H9 (cell line): ENCODE measurements at regions not wholly inside any gene's neighbourhood (a gene's known extent, or its start where the extent isn't known, plus 50 kb on each side); places are given as distances from the start of the nearest gene placed in this dataset.

ENCODE experiments used
- DNase-seq: peaks from one replicate; pipeline ENCODE4 v3.0.0-alpha.2; 2017
- H2AFZ ChIP-seq: one replicate; pipeline ENCODE4 v1.6.1; 2013; ENCODE audit warnings: mild to moderate bottlenecking, low read length, control low read depth, moderate library complexity
- H2AK5ac ChIP-seq: 2 replicates; pipeline ENCODE4 v1.6.1; 2013; ENCODE audit warnings: low read length, control low read depth, mixed read lengths; ENCODE audit not compliant: insufficient read length
- H2BK120ac ChIP-seq: one replicate; pipeline ENCODE4 v1.6.1; 2013; ENCODE audit warnings: low read depth, mild to moderate bottlenecking, low read length, control low read depth, inconsistent platforms; ENCODE audit not compliant: poor library complexity, severe bottlenecking
- H2BK12ac ChIP-seq: 2 replicates; pipeline ENCODE4 v1.6.1; 2013; ENCODE audit warnings: low read length, control low read depth, mixed read lengths, low read depth; ENCODE audit not compliant: insufficient read length
- H2BK15ac ChIP-seq: 2 replicates; pipeline ENCODE4 v1.6.1; 2013; ENCODE audit warnings: low read depth, low read length, control low read depth
- H2BK20ac ChIP-seq: one replicate; pipeline ENCODE4 v1.6.1; 2013; ENCODE audit warnings: low read depth, mild to moderate bottlenecking, low read length, control low read depth, inconsistent platforms; ENCODE audit not compliant: poor library complexity, severe bottlenecking
- H2BK5ac ChIP-seq: 2 replicates; pipeline ENCODE4 v1.6.1; 2013; ENCODE audit warnings: low read length, control low read depth, mixed read lengths; ENCODE audit not compliant: insufficient read length
- H3K14ac ChIP-seq: 2 replicates; pipeline ENCODE4 v1.6.1; 2013; ENCODE audit warnings: low read length, control low read depth; ENCODE audit not compliant: insufficient read depth
- H3K18ac ChIP-seq: 2 replicates; pipeline ENCODE4 v1.6.1; 2013; ENCODE audit warnings: low read depth, mild to moderate bottlenecking, mixed read lengths, low read length, control low read depth; ENCODE audit not compliant: insufficient read length
- H3K23ac ChIP-seq: 2 replicates; pipeline ENCODE4 v1.6.1; 2013; ENCODE audit warnings: low read length, control low read depth, mixed read lengths, low read depth; ENCODE audit not compliant: insufficient read length
- H3K23me2 ChIP-seq: 2 replicates; pipeline ENCODE4 v1.6.1; 2013; ENCODE audit warnings: low read depth, mild to moderate bottlenecking, mixed read lengths, low read length, control low read depth; ENCODE audit not compliant: insufficient read length, poor library complexity, severe bottlenecking
- H3K27ac ChIP-seq: 2 replicates; pipeline ENCODE4 v1.5.1; 2013; ENCODE audit warnings: low read length, control low read depth, mixed read lengths, low read depth; ENCODE audit not compliant: insufficient read length
- H3K27me3 ChIP-seq: 2 replicates; pipeline ENCODE4 v1.6.1; 2013; ENCODE audit warnings: low read length, control low read depth, inconsistent platforms; ENCODE audit not compliant: insufficient read depth
- H3K4ac ChIP-seq: 2 replicates; pipeline ENCODE4 v1.6.1; 2013; ENCODE audit warnings: low read depth, mild to moderate bottlenecking, control low read depth, inconsistent platforms, low read length, moderate library complexity
- H3K4me1 ChIP-seq: 2 replicates; pipeline ENCODE4 v1.6.1; 2013; ENCODE audit warnings: low read length, control low read depth, inconsistent platforms; ENCODE audit not compliant: insufficient read depth
- H3K4me2 ChIP-seq: 2 replicates; pipeline ENCODE4 v1.6.1; 2013; ENCODE audit warnings: low read length, control low read depth, mixed read lengths; ENCODE audit not compliant: insufficient read length, insufficient read depth
- H3K56ac ChIP-seq: 2 replicates; pipeline ENCODE4 v1.6.1; 2013; ENCODE audit warnings: low read depth, mild to moderate bottlenecking, mixed read lengths, low read length, control low read depth; ENCODE audit not compliant: insufficient read length
- H3K79me1 ChIP-seq: 2 replicates; pipeline ENCODE4 v1.6.1; 2013; ENCODE audit warnings: low read depth, mild to moderate bottlenecking, moderate library complexity, low read length, control low read depth, inconsistent platforms; ENCODE audit not compliant: insufficient read depth, poor library complexity, severe bottlenecking
- H3K79me2 ChIP-seq: 2 replicates; pipeline ENCODE4 v1.6.1; 2013; ENCODE audit warnings: low read length, control low read depth, inconsistent platforms; ENCODE audit not compliant: insufficient read depth
- H3K9ac ChIP-seq: 2 replicates; pipeline ENCODE4 v1.6.1; 2013; ENCODE audit warnings: low read length, control low read depth, mixed read lengths; ENCODE audit not compliant: insufficient read length; ENCODE audit errors: extremely low read depth
- H3K9me3 ChIP-seq: one replicate; pipeline ENCODE4 v1.6.1; 2013; ENCODE audit warnings: low read depth, low read length, inconsistent platforms; ENCODE audit not compliant: control insufficient read depth
- H3T11ph ChIP-seq: one replicate; pipeline ENCODE4 v1.6.1; 2013; ENCODE audit warnings: mild to moderate bottlenecking, low read length, control low read depth, inconsistent platforms
- H4K20me1 ChIP-seq: one replicate; pipeline ENCODE4 v1.6.1; 2013; ENCODE audit not compliant: control insufficient read depth, insufficient read length, insufficient read depth
- H4K5ac ChIP-seq: 2 replicates; pipeline ENCODE4 v1.6.1; 2013; ENCODE audit warnings: low read depth, mild to moderate bottlenecking, mixed read lengths, low read length, control low read depth; ENCODE audit not compliant: insufficient read length
- H4K8ac ChIP-seq: replicated peaks from 2 replicates; pipeline ENCODE4 v1.6.1; 2013; ENCODE audit warnings: low read length, control low read depth, mixed read lengths, low read depth; ENCODE audit not compliant: insufficient read length
- H4K91ac ChIP-seq: 2 replicates; pipeline ENCODE4 v1.6.1; 2013; ENCODE audit warnings: low read depth, mild to moderate bottlenecking, moderate library complexity, mixed read lengths, low read length, control low read depth; ENCODE audit not compliant: insufficient read length
- H3K27ac Mint-ChIP-seq, 3 experiments: 2 replicates in 2 of 3; 3 replicates in 1 of 3; pipeline ENCODE4 v1.8.0; 2020 to 2021; ENCODE audit warnings: mixed read lengths in 3 of 3, mild to moderate bottlenecking in 1 of 3, moderate library complexity in 1 of 3
- H3K27me3 Mint-ChIP-seq: 2 replicates; pipeline ENCODE4 v1.8.0; 2021; ENCODE audit warnings: low read depth, mild to moderate bottlenecking, moderate library complexity, mixed read lengths
- H3K36me3 Mint-ChIP-seq, 3 experiments: 2 replicates in 2 of 3; 3 replicates in 1 of 3; pipeline ENCODE4 v1.8.0; 2020 to 2021; ENCODE audit warnings: low read depth in 3 of 3, mixed read lengths in 3 of 3; ENCODE audit not compliant: insufficient read depth in 1 of 3
- H3K4me1 Mint-ChIP-seq, 2 experiments: 2 replicates each; pipeline ENCODE4 v1.8.0; 2020; ENCODE audit warnings: mixed read lengths in 2 of 2
- H3K4me3 Mint-ChIP-seq, 2 experiments: 2 replicates in 1 of 2; 3 replicates in 1 of 2; pipeline ENCODE4 v1.8.0; 2020 to 2021; ENCODE audit warnings: mild to moderate bottlenecking in 2 of 2, mixed read lengths in 2 of 2, moderate library complexity in 1 of 2
- H3K9me3 Mint-ChIP-seq, 2 experiments: 2 replicates in 1 of 2; 3 replicates in 1 of 2; pipeline ENCODE4 v1.8.0; 2020; ENCODE audit warnings: mild to moderate bottlenecking in 2 of 2, mixed read lengths in 2 of 2, moderate library complexity in 1 of 2
- WGBS: extraction: QIAGEN DNeasy Blood & Tissue Kit; methylation state at CpG from one replicate; pipeline ENCODE4 v1.1.7; 2013; ENCODE audit warnings: missing lambda C conversion rate, low lambda C conversion rate, mixed read lengths; ENCODE audit not compliant: insufficient read length; ENCODE audit errors: extremely low coverage; 5-methylcytosine and 5-hydroxymethylcytosine counted together
- TF ChIP-seq, protein P1 (sequence below): fragments of 200-600 bp; sonication (generic); conservative IDR thresholded peaks from 3 replicates; pipeline ENCODE4 v1.8.0; 2021; ENCODE audit warnings: antibody characterized with exemption, mild to moderate bottlenecking

GRCh38 chrX:10380300-10380699, 223.5 kb downstream of the CLCN4 start:
- Histone ChIP-seq H3K56ac (no peak overlapping the region), H2BK120ac (no peak overlapping the region), H4K91ac (no peak overlapping the region), H3K79me1 (no peaks in the 10 kb centered on the region), H3K27me3 (no peaks in the 10 kb centered on the region), H2BK15ac (no peak overlapping the region), H3K18ac (no peak overlapping the region), H3K27ac (no peak overlapping the region), H4K20me1 (no peaks in the 10 kb centered on the region), H3K4ac (no peak overlapping the region), H2AK5ac (no peak overlapping the region), H2BK5ac (no peak overlapping the region), H2AFZ (no peak overlapping the region), H3K23me2 (no peaks in the 10 kb centered on the region), H2BK20ac (no peak overlapping the region), H3T11ph (no peak overlapping the region), H3K14ac (no peak overlapping the region), H2BK12ac (no peak overlapping the region), H3K23ac (no peak overlapping the region), H3K4me1 (no peaks in the 10 kb centered on the region), H4K8ac (no peak overlapping the region), H3K9ac (no peak overlapping the region), H4K5ac (no peak overlapping the region), H3K9me3 (peaks cover 9% of the 10 kb centered on the region), H3K4me2 (no peak overlapping the region), H3K79me2 (no peaks in the 10 kb centered on the region)
- DNase-seq, result no peak
- Mint-ChIP-seq H3K9me3 (peaks cover 50 to 55% of the 10 kb centered on the region in 2 experiments), H3K27ac (no peak overlapping the region), H3K27me3 (no peaks in the 10 kb centered on the region), H3K4me1 (0 out of 4 replicates have a peak, but pooled peaks cover 0 to 2% of the 10 kb centered on the region in 2 experiments), H3K4me3 (no peak overlapping the region), H3K36me3 (peaks cover 0 to 8% (median 6%) of the 10 kb centered on the region in 3 experiments; a peak in 3 of 7 replicates)
- TF ChIP-seq, protein P1, sequence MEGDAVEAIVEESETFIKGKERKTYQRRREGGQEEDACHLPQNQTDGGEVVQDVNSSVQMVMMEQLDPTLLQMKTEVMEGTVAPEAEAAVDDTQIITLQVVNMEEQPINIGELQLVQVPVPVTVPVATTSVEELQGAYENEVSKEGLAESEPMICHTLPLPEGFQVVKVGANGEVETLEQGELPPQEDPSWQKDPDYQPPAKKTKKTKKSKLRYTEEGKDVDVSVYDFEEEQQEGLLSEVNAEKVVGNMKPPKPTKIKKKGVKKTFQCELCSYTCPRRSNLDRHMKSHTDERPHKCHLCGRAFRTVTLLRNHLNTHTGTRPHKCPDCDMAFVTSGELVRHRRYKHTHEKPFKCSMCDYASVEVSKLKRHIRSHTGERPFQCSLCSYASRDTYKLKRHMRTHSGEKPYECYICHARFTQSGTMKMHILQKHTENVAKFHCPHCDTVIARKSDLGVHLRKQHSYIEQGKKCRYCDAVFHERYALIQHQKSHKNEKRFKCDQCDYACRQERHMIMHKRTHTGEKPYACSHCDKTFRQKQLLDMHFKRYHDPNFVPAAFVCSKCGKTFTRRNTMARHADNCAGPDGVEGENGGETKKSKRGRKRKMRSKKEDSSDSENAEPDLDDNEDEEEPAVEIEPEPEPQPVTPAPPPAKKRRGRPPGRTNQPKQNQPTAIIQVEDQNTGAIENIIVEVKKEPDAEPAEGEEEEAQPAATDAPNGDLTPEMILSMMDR, result no peak
- 100% methylated on average over 1 of the region's 2 CpGs for WGBS
